Iris pigment epithelial cell (primary cell): ENCODE measurements at regions not wholly inside any gene's neighbourhood (a gene's known extent, or its start where the extent isn't known, plus 50 kb on each side); places are given as distances from the start of the nearest gene placed in this dataset.
"Not testable (repeated sequence)": the region's sequence is repeated elsewhere in the genome, so short reads cannot be mapped to it uniquely, and the experiment has no call there.

Experiments
- DNase-seq: peaks from one replicate; pipeline ENCODE4 v3.0.0-alpha.2; 2011; ENCODE audit warnings: low read depth

- DNase-seq, result not testable (repeated sequence)
Measured at GRCh38 chr16:33994207-33994606, 534.8 kb downstream of the TP53TG3F start.

DNA sequence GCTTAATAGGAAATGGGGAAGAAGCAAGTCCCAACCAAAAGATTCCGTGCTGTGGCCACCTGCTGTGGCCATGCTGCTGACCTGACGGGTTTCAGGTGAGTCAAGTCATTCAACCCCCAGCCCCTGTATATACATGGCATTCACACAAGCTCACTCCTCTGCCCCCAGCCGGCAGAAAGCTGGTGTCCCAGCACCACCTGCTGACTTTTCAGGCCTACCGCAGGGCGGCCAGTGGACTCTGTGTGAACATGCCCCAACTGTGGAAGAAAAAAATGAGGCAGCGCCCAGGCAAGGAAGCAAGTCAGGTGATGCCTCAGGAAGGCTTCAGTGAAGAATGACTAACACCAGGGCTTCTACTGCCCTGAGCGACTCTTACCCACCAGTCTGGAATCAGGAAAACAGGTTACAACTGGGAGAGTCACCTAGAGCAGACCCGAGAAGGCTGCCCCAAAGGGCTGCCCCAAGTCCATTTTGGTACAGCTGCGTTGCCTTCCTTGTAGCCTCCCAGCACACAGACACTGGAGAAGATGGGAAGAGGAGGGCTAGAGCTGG is 536.5 kb downstream of the TP53TG3F start:
- DNase-seq, result not testable (repeated sequence)

DNA sequence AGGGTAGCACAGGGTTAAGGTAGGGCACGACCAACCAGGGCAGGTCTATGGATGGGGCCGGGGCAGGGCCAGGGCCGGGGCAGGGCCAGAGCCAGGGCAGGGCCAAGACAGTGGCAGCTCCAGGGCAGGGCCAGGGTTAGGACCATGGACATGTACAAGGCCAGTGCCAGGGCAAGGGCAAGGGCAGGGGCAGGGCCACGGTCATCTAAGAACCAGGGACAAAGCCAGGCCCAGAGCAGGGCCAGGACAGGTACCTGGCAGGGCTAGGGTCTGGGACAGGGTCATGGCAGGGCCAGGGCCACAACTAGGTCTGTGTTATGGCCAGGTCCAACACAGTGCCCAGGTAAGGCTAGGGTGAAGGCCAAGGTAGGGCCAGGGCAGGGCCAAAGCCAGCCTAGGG is 541.8 kb downstream of the TP53TG3F start:
- DNase-seq, result not testable (repeated sequence)

DNA sequence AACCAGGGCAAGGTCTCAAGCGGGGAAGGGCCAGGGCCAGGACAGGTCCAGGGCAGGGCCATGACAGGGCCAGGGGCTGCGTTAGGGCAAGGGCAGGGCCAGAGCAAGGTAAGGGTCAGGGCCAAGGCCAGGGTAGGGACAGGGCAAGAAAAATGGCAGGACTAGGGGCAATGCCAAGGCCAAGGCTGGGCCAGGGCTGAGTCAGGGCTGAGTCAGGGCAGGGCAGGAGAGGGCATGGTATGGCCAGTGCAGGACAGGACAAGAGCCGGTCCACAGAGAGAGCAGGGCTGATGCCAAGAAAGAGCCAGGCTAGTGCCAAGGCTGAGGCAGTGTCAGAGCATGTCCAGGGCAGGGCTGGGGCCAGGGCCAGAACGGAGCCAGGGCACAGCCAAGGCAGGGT is 542.5 kb downstream of the TP53TG3F start:
- DNase-seq, result not testable (repeated sequence)

- DNase-seq, result not testable (repeated sequence)
Measured at GRCh38 chr16:34014841-34015820, 555.7 kb downstream of the TP53TG3F start.

DNA sequence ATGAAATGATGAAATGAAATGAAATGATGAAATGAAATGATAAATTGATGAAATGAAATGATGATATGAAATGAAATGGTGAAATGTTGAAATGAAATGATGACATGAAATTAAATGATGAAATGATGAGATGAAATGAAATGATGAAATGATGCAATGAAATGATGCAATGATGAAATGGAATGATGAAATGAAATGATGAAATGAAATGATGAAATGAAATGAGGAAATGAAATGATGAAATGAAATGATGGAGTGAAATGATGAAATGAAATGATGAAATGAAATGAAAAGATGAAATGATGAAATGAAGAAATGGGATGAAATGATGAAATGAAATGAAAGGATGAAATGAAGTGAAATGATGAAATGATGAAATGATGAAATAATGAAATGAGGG is 558.9 kb downstream of the TP53TG3F start:
- not testable (repeated sequence) for DNase-seq

- DNase-seq, result no peak
Measured at GRCh38 chr16:34050787-34051320, 591.4 kb downstream of the TP53TG3F start.

DNA sequence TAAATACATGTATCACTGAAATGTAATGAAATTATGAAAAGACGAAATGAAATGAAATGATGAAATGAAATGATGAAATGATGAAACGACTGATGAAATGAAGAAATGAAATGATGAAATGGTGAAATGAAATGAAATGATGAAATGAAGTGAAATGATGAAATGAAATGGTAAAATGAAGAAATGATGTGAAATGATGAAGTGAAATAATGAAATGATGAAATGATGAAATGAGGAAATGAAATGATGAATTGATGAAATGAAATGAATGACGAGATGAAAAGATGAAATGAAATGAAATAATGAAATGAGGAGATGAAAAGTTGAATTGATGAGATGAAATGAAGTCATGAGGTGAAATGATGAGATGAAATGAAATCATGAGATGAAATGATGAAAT is 594.7 kb downstream of the TP53TG3F start:
- no peak for DNase-seq

DNA sequence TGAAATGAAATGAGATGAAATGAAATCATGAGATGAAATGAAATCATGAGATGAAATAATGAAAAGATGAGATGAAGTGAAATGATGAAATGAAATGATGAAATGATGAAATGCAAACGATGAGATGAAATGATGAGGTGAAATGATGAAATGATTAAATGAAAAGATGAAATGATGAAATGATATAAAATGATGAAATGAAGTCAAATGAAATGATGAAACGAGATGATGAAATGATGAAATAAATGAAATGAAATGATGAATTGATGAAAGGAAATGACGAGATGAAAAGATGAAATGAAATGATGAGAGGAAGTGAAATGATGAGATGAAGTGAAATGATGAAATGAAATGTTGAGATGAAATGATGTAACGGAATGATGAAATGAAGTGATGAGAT is 595.6 kb downstream of the TP53TG3F start:
- DNase-seq, result no peak

DNA sequence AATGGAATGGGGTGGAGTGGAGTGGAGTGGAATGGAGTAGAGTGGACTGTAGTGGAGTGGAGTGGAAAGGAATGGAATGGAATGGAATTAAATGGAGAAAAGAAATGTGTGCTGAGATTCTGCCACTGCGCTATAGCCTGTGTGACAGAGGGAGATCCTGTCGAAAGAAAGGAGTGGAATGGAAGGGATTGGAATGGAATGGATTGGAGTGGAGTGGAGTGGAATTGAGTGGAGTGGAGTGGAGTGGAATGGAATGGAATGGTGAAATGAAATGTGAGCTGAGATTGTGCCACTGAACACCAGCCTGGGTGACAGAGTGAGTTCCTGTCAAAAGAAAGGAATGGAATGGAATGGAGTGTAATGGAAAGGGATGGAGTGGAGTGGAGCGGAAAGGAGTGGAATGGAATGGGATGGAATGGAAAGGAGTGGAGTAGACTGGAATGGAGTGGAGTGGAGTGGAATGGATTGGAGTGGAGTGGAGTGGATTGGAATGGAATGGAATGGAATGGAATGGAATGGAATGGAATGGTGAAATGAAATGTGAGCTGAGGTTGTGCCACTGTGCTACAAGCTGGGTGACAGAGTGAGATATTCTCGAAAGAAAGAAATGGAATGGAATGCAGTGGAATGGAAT is 603.3 kb downstream of the TP53TG3F start:
- not testable (repeated sequence) for DNase-seq

GRCh38 chr16:34063498-34064157 is 604.2 kb downstream of the TP53TG3F start:
- DNase-seq, result not testable (repeated sequence)

DNA sequence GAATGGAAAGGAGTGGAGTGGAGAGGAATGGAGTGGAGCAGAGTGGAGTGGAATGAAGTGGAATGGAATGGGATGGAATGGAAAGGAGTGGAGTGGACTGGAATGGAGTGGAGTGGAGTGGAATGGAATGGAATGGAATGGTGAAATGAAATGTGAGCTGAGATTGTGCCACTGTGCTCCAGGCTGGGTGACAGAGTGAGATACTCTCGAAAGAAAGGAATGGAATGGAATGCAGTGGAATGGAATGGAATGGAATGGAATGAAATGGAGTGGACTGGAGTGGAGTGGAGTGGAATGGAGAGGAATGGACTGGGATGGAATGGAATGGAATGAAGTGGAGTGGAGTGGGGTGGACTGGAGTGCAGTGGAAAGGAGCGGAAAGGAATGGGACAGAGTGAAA is 605.2 kb downstream of the TP53TG3F start:
- DNase-seq, result not testable (repeated sequence)

DNA sequence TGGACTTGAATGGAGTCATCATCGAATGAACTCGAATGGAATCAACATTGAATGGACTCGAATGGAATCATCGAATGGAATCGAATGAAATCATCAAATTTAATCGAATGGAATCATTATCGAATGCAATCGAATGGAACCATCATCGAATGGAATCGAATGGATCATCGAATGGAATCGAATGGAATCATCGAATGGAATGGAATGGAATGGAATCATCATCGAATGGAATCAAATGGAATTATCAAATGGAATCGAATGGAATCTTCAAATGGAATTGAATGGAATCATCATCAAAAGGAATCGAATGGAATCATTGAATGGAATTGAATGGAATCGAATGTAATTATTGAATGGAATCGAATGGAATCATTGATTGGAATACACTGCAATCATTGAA is 610.3 kb downstream of the TP53TG3F start:
- DNase-seq, result not testable (repeated sequence)

DNA sequence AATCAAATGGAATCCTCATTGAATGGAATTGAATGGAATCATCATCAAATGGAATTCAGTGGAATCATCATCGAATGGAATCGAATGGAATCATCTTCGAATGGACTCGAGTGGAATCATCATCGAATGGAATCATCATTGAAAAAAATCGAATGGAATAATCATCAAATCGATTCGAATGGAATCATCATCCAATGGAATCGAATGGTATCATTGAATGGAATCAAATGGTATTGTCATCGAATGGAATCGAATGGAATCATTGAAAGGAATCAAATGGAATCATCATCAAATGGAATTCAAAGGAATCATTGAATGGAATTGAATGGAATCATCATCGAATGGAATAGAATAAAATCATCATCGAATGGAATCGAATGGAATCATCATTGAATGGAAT is 619.3 kb downstream of the TP53TG3F start:
- peak; percentile 55 for DNase-seq

DNA sequence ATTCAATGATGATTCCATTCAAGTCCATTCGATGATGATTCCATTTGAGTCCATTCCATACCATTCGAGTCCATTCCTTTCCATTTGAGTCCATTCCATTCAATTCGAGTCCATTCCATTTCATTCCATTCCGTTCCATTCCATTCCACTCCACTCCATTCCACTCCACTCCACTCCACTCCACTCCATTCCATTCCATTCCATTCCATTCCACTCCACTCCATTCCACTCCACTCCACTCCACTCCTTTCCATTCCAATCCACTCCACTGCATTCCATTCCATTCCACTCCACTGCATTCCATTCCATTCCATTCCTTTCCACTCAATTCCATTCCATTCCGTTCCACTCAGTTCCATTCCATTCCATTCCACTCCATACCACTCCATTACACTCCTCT is 625.6 kb downstream of the TP53TG3F start:
- DNase-seq, result not testable (repeated sequence)

GRCh38 chr16:34095006-34095405 is 635.6 kb downstream of the TP53TG3F start:
- DNase-seq, result not testable (repeated sequence)

DNA sequence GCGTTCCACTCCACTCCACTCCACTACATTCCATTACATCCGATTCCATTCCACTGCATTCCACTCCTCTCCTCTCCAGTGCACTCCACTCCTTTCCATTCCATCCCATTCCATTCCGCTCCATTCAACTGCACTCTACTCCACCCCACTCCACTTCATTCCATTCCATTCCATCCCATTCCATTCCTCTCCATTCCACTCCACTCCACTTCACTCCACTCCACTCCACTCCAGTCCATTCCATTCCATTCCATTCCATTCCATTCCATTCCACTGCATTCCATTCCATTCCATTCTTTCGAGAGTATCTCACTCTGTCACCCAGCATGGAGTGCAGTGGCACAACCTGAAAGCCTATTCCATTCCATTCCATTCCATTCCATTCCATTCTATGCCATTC is 637.5 kb downstream of the TP53TG3F start:
- DNase-seq, result not testable (repeated sequence)

DNA sequence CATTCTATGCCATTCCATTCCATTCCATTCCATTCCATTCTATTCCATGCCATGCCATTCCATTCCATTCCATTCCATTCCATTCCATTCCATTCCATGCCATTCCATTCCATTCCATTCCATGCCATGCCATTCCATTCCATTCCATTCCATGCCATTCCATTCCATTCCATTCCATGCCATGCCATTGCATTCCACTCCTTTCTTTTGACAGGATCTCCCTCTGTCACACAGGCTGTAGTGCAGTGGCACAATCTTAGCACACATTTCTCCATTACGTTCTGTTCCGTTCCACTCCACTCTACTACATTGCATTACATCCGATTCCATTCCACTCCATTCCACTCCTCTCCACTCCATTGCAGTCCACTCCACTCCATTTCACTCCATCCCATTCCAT is 637.9 kb downstream of the TP53TG3F start:
- peak; percentile 6 for DNase-seq

DNA sequence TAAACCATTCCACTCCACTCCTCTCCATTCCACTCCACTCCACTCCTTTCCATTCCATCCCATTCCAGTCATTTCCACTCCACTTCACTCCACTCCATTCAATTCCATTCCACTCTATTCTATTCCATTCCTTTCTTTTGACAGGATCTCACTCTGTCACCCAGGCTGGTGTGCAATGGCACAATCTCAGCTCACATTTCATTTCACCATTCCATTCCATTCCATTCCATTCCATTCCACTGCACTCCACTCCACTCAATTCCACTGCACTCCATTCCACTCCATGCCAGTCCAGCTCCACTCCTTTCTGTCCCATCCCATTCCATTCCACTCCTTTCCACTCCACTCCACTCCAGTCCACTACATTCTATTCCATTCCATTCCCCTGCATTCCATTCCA is 638.6 kb downstream of the TP53TG3F start:
- DNase-seq, result not testable (repeated sequence)

DNA sequence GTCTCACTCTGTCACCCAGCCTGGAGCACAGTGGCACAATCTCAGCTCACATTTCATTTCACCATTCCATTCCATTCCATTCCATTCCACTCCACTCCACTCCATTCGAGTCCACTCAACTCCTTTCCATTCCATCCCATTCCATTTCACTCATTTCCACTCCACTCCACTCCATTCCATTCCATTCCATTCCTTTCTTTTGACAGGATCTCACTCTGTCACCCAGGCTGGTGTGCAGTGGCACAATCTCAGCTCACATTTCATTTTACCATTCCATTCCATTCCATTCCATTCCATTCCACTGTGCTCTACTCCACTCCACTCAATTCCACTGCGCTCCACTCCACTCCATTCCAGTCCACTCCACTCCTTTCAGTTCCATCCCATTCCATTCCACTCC is 639.6 kb downstream of the TP53TG3F start:
- DNase-seq, result not testable (repeated sequence)
